Stimulated activated CD4-positive, alpha-beta T cell treated with anti-CD3 and anti-CD28 coated beads, Interleukin-2, amount 100 ng/mL, for 24 hours (primary cell): ENCODE measurements at regions not wholly inside any gene's neighbourhood (a gene's known extent, or its start where the extent isn't known, plus 50 kb on each side); places are given as distances from the start of the nearest gene placed in this dataset.

Source experiments
- DNase-seq, 2 donors: peaks; one replicate each; pipeline ENCODE4 v3.0.0-alpha.2; 2020

- no peak for DNase-seq
These were observed 160.1 kb downstream of the TMX1 start for GRCh38 chr14:51400139-51400538.

DNA sequence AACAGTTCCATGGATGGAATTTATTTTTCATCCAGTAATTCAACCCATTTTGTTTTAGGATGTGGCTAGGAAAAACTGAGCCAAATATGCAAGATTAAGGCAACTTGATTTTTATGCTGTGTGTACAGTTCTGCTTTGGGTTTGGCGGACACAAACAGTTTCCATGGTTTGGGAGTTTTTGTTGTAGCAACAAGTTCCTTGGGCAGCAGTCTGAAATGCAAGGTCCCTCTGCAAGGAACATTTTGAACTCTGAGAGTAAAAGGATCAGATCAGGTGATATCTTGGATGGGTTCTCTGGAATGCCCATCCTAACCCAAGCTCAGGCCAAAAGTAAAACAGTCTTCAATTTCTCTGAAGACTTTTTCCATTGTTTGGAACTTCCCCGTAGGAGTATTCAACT lies 161.2 kb downstream of the TMX1 start:
- no peak for DNase-seq

DNA sequence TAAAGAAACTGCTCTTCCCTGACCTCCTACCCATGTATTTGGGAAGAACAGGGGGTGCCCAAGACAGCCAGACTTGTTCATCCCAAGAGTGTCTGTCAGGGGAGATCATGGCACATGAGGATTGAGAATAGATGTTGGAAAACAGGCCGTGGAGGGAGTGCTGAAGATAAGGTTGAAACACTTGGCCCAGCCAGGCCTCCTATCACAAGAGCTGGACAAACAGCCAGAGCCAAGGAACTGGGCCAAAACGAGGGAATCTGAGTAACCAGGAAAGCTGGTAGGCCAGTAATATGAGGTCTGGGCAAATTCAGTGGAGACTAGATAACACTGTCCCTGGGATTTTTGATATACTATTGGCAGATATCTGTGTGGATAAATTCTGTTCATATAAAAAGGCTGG lies 161.7 kb downstream of the TMX1 start:
- DNase-seq: no peak

- no peak for DNase-seq
These were observed 170.8 kb downstream of the TMX1 start for GRCh38 chr14:51410897-51411296.

- peak; percentile 2 to 22 for DNase-seq
These were observed 179.6 kb downstream of the TMX1 start for GRCh38 chr14:51419685-51420084.

GRCh38 chr14:51422704-51423103 lies 182.7 kb downstream of the TMX1 start:
- no peak for DNase-seq

- no peak for DNase-seq
These were observed 184.0 kb downstream of the TMX1 start for GRCh38 chr14:51424041-51424440.

- no peak for DNase-seq
These were observed 184.7 kb downstream of the TMX1 start for GRCh38 chr14:51424561-51425251.

DNA sequence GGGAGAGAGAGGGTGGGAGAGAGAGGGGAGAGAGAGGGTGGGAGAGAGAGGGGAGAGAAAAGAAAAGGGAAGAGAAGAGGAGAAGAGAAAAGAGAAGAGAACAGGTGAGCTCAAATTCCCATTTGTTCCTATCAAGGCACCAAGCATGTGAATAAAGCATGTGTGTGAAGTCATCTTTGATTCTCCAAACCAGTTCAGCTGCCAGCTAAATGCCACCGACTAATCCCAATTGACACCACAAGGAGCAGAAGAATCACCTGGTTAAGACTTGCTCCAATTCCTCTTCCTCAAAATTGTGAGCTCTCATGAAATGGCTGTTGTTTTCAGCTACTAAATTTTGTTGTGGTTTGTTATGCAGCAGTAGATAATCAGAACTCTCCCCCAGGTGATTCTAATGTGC lies 188.9 kb downstream of the TMX1 start:
- DNase-seq: no peak

- no peak for DNase-seq
These were observed 190.0 kb downstream of the TMX1 start for GRCh38 chr14:51430079-51430478.

DNA sequence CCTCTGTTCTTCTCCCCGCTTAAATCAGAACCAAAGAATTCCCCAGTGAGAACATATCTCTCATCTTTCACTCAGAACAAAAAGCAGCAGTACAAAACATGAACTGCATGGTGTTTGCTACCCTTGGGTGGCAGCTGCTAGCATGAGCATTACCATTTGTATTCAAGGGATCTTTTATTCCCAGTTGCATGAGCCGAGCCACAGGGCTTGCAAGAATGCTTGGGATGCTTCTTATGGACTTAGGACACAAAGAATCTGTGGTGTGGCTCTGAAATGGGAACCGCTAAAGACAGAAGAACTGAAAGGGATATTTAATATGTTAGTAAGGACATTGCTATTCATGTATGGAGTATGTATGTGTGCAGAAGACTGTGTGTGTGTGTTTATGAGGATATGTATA lies 190.6 kb downstream of the TMX1 start:
- no peak for DNase-seq

DNA sequence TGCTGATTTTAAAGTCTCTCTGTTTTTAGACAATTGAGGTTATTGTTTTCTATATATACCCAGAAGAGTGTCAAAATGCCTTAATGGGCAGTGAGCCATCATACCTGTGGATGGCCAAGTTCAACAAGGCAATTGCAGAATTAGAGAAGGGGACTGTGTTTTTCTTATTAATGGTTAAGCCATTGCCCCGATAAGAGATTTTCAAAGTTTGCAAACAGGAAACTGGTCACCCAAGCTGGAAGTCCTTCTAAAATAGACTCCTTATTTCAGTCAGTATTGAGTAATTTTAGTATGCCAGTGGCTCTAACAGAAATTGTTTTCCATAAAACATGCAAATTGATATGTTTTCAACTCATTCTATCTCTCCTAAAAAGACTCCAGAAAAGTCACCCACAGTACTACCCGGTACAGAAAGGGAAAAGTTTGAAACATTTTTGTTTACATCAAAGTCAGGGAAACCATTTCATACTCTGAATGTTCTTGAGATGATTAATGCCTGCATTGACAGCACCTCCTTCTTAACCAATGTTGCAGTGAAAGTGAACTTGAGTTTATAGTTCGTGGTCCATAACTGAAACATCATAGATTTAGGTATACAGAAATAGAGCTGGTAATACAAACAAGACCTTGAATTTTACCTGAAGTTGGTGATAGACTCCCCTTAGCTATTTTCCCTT lies 191.1 kb downstream of the TMX1 start:
- no peak for DNase-seq

GRCh38 chr14:51431741-51432140 lies 191.7 kb downstream of the TMX1 start:
- DNase-seq: no peak

DNA sequence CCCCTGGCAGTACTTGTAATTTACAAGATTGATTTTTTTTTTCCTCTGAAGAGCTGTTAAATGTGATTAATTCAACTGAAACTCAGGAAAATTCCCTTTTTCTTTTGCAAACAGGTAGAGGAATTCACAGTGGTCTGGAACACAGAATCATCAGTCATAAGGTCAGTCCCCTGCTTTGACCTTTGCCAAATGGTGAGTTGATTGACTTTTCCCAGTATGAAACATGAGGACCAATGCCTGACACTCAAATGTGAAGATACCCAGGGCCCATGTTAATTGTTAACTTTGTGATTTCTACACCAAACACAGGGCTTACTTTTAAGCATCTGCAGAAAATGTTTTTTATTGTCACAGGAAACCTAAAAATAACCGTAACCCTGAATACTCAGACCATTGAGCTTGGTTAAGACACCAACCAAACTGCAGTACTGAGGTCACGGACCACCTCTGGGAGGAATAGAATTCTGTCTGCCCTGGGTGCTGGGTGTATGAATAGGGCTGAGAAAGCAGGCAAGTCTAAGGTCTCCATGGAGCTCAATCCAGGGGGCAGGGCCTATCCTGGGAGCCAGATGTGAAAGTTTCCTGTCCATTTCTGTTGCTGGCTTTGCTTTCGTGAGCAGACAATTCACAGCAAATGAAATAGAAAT lies 192.4 kb downstream of the TMX1 start:
- no peak for DNase-seq

- no peak for DNase-seq
These were observed 196.6 kb downstream of the TMX1 start for GRCh38 chr14:51436630-51437029.

- DNase-seq: no peak
These were observed 199.8 kb downstream of the TMX1 start for GRCh38 chr14:51439896-51440295.

DNA sequence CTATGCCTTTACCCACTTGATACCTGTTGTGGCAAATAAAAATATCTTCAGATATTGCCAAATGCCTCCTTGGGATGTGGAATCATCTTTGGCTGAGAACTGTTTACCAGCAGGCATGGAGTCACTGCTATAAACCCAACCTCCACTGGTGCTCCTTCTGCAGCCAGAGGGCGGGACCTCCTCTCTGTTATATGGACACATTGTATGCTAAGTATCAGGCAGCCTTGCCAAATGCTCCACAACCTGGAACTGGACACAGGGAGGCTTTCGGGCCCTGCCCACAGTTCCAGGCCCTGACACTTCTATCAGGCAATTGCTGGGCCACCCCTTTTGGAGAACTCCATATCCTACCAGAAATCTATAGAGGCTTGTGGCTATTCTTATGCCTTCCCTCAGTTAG lies 201.0 kb downstream of the TMX1 start:
- no peak for DNase-seq

DNA sequence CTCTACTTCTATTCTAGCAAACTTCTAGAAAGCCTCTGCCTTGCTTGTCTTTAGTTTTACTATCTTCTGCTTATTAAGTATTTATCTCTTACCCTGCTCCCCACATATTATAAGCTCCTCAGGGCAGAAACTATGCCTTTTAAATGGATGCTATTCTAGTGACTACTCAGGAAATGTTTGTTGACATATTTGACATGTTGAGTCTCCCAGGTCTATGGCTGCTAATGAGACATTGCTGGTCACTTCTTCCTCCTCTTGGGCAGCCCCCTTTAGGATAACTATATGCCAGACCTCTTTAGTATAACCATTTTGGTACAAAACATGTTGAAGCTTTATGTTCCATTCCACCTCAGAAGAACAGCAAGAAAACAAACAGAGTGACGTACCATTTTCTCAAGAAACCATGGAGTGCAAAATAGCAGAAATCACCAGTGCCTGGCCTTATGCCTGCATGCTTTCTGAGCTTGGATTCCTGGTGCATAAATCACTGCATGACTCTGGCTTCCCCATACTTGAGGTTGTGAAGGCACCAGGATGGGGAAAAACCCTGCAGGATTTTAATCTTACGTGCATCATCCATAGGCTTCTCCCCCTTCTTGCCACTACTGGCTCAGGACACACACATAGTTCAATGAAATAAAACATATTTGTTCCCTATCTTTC lies 202.6 kb downstream of the TMX1 start:
- no peak for DNase-seq

GRCh38 chr14:51443195-51444018 lies 203.4 kb downstream of the TMX1 start:
- no peak for DNase-seq

DNA sequence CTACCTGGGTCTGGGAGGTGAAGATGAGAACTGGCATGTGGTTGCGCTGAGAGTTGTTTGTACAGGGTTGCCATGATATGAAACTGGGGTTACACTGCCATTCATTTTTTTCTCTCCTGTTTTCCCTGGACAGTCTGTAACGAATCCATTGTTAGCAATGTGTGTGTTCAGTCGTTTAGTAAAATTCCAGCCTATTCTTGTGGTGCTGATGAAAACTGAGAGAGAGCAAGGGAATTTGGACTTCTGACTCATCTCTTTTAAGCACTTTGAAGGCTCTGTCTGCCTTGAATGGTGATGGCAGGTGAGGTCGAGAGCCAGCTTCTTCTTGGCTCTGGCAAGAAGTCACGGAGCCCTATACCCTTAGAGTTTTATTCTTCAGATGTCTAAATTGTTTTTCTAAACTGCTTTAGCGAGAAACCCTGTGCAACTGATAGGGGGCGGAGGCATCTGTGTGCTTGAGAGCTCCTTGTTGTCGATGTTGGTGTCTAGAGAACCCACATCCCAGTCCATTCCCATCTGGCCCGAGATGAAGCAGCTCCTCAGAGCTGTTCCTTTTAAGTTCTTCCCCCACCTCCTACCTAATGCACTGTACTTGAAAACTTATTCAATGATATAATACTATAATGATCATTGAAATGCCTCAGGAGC lies 204.4 kb downstream of the TMX1 start:
- DNase-seq: no peak

DNA sequence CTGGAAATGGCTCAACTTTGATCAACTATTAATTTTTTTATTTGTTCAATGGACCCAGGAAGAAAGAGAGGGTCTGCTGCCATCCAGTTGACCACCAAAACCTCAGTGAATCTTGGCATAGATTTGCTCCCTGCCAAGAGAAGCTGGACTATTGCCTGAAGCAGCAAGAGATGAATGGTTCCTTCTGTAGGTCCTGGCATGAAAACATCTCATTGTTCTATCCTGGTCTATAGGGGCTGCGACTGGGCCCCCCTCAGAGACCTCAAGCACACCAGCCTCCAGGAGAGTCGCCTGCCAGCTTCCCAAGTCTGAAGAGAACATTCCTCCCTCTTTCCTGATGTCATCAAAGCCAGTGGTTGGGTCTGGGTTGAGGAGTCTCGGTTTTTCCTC lies 204.9 kb downstream of the TMX1 start:
- no peak for DNase-seq

GRCh38 chr14:51446771-51447170 lies 204.9 kb upstream of the FRMD6 start:
- no peak for DNase-seq
